GM12878 (cell line): ENCODE measurements at regions not wholly inside any gene's neighbourhood (a gene's known extent, or its start where the extent isn't known, plus 50 kb on each side); places are given as distances from the start of the nearest gene placed in this dataset.

ENCODE experiments used
- ATAC-seq: fragments of 200-7000 bp; cut with Tn5 transposase; 3 replicates; pipeline ENCODE4 v1.9.1; 2020; ENCODE audit warnings: mild to moderate bottlenecking, moderate library complexity
- BruUV-seq: library from RNA; stranded (reverse); fragments of 400-500 nt; replicated peaks from 2 replicates; lab custom pipeline; 2021; lab: Mats Ljungman, UMichigan
- CTCF ChIA-PET: fragments of 300-600 bp; sonication (Branson Sonifier 250); formaldehyde crosslinking; extraction: SDS; loops from one replicate; lab custom pipeline; 2021; ENCODE audit warnings: inconsistent platforms; lab: Yijun Ruan, JAX
- POLR2A ChIA-PET: fragments of 350-600 bp; formaldehyde crosslinking; extraction: SDS; loops from one replicate; lab custom pipeline; 2021; ENCODE audit warnings: inconsistent platforms; lab: Charles Lee
- RAD21 ChIA-PET: fragments of 300-600 bp; sonication (Branson Sonifier 250); formaldehyde crosslinking; loops from one replicate; lab custom pipeline; 2023; ENCODE audit warnings: antibody characterized with exemption; ENCODE audit not compliant: unreplicated experiment; lab: Charles Lee
- SMC1A ChIA-PET: fragments of 300-600 bp; sonication (Branson Sonifier 250); formaldehyde crosslinking; loops from one replicate; lab custom pipeline; 2023; ENCODE audit not compliant: unreplicated experiment, uncharacterized antibody; lab: Charles Lee
- DNase-seq: peaks from one replicate; pipeline ENCODE4 v3.0.0-alpha.2; 2011; ENCODE audit warnings: low read depth, low spot score
- FAIRE-seq: peaks from 3 replicates; lab custom pipeline; 2011; peaks lifted over from hg19 to GRCh38; lab: Jason Lieb, UNC
- H2AFZ ChIP-seq: 2 replicates; pipeline ENCODE4 v1.6.0; 2011; ENCODE audit warnings: low read depth, low read length, control low read depth; ENCODE audit not compliant: control insufficient read depth
- H3K27ac ChIP-seq: 2 replicates; pipeline ENCODE4 v1.5.1; 2011; ENCODE audit warnings: control low read depth; ENCODE audit not compliant: control insufficient read depth, insufficient read depth
- H3K27me3 ChIP-seq, 2 experiments: replicated peaks in 1 of 2; 2 replicates each; pipeline versions ENCODE4 v1.6.0 to v1.6.1; 2011; ENCODE audit warnings: low read length in 1 of 2; ENCODE audit not compliant: control insufficient read depth in 2 of 2, insufficient read depth in 2 of 2
- H3K36me3 ChIP-seq, 2 experiments: 2 replicates each; pipeline ENCODE4 v1.5.1; 2011; ENCODE audit warnings: low read length in 1 of 2; ENCODE audit not compliant: control insufficient read depth in 2 of 2, insufficient read depth in 2 of 2
- H3K4me1 ChIP-seq: 2 replicates; pipeline ENCODE4 v1.6.1; 2011; ENCODE audit warnings: mild to moderate bottlenecking, low read length, moderate library complexity, mixed read lengths; ENCODE audit not compliant: control insufficient read depth, insufficient read depth
- H3K4me2 ChIP-seq: 2 replicates; pipeline ENCODE4 v1.6.0; 2011; ENCODE audit warnings: control low read depth; ENCODE audit not compliant: control insufficient read depth, insufficient read depth
- H3K4me3 ChIP-seq: fragments of 200-600 bp; sonication (generic); 2 replicates; pipeline ENCODE4 v1.5.1; 2016
- H3K79me2 ChIP-seq: 2 replicates; pipeline ENCODE4 v1.6.0; 2011; ENCODE audit warnings: low read length; ENCODE audit not compliant: control insufficient read depth, insufficient read depth
- H3K9ac ChIP-seq: 2 replicates; pipeline ENCODE4 v1.8.0; 2011; ENCODE audit warnings: low read length, control low read depth, mixed read lengths; ENCODE audit not compliant: control insufficient read depth, insufficient read depth
- H3K9me3 ChIP-seq: replicated peaks from 3 replicates; pipeline ENCODE4 v1.5.1; 2011; ENCODE audit warnings: mild to moderate bottlenecking, low read length; ENCODE audit not compliant: control insufficient read depth, insufficient read depth
- H4K20me1 ChIP-seq: 2 replicates; pipeline ENCODE4 v1.6.0; 2011; ENCODE audit not compliant: control insufficient read depth, insufficient read depth
- CBFB ChIP-seq: IDR thresholded peaks from 2 replicates; pipeline ENCODE4 v1.6.1; 2016; ENCODE audit warnings: antibody characterized with exemption, low read depth
- ETV6 ChIP-seq, 2 experiments: fragments of 450-650 bp in 1 of 2; IDR thresholded peaks in 1 of 2; conservative IDR thresholded peaks in 1 of 2; 2 replicates each; pipeline ENCODE4 v1.6.1; 2014; ENCODE audit warnings: antibody characterized with exemption in 1 of 2, borderline replicate concordance in 1 of 2, low read depth in 1 of 2, mild to moderate bottlenecking in 1 of 2, moderate library complexity in 1 of 2
- EZH2 ChIP-seq: IDR thresholded peaks from 2 replicates; pipeline ENCODE4 v1.6.1; 2012; ENCODE audit warnings: low read depth, mild to moderate bottlenecking, control low read depth, inconsistent platforms, low read length, borderline replicate concordance; ENCODE audit not compliant: control insufficient read depth
- HDGF ChIP-seq: fragments of 450-650 bp; IDR thresholded peaks from 2 replicates; pipeline ENCODE4 v1.6.1; 2016; ENCODE audit warnings: antibody characterized with exemption
- JUNB ChIP-seq: IDR thresholded peaks from 2 replicates; pipeline ENCODE4 v1.6.1; 2016; ENCODE audit warnings: antibody characterized with exemption, mild to moderate bottlenecking
- JUND ChIP-seq: IDR thresholded peaks from 2 replicates; pipeline ENCODE4 v1.6.1; 2012; ENCODE audit warnings: low read depth, mild to moderate bottlenecking, low read length, improper control_type of control experiment, moderate library complexity
- MYB ChIP-seq: fragments of 150-350 bp; IDR thresholded peaks from 2 replicates; pipeline ENCODE4 v1.6.1; 2014; ENCODE audit warnings: mild to moderate bottlenecking, low read depth, low read length, borderline replicate concordance
- NFYA ChIP-seq: IDR thresholded peaks from 2 replicates; pipeline ENCODE4 v1.6.1; 2011; ENCODE audit warnings: low read depth, mild to moderate bottlenecking, low read length, improper control_type of control experiment, borderline replicate concordance
- NR2F1 ChIP-seq: fragments of 450-650 bp; conservative IDR thresholded peaks from 2 replicates; pipeline ENCODE4 v1.6.1; 2017; ENCODE audit warnings: mild to moderate bottlenecking
- PAX8 ChIP-seq: fragments of 450-650 bp; IDR thresholded peaks from 2 replicates; pipeline ENCODE4 v1.6.1; 2017; ENCODE audit warnings: mild to moderate bottlenecking, moderate library complexity
- POU2F2 ChIP-seq: IDR thresholded peaks from 3 replicates; pipeline ENCODE4 v1.6.1; 2011; ENCODE audit warnings: low read depth, mild to moderate bottlenecking, low read length, borderline replicate concordance
- SMC3 ChIP-seq: IDR thresholded peaks from 2 replicates; pipeline ENCODE4 v1.6.1; 2011; ENCODE audit warnings: low read length, improper control_type of control experiment, borderline replicate concordance
- SREBF2 ChIP-seq: IDR thresholded peaks from 2 replicates; pipeline ENCODE4 v1.6.1; 2012; ENCODE audit warnings: mild to moderate bottlenecking, low read length
- WGBS: methylation state at CpG from one replicate; pipeline ENCODE4 v1.1.6; 2016; ENCODE audit warnings: low lambda C conversion rate; ENCODE audit not compliant: insufficient replicate concordance, insufficient coverage; ENCODE audit errors: missing lambda C conversion rate; 5-methylcytosine and 5-hydroxymethylcytosine counted together
- in situ Hi-C: fragments of 300-500 bp; cut with MboI; formaldehyde crosslinking; loops from 9 replicates; pipeline ENCODE4 v1.14.3; 2018; ENCODE audit warnings: mixed read lengths
- intact Hi-C: fragments of 100-400 bp; cut with micrococcal nuclease; formaldehyde crosslinking; loops from one replicate; pipeline ENCODE4 v1.14.2; 2022; ENCODE audit not compliant: unreplicated experiment
- TF ChIP-seq, protein P1 (sequence below): IDR thresholded peaks from 2 replicates; pipeline ENCODE4 v1.6.1; 2011; ENCODE audit warnings: low read depth, low read length, improper control_type of control experiment, borderline replicate concordance
- TF ChIP-seq, protein P2 (sequence below), 3 experiments: IDR thresholded peaks in 2 of 3; conservative IDR thresholded peaks in 1 of 3; 2 replicates each; pipeline ENCODE4 v1.5.1; 2011; ENCODE audit warnings: low read depth in 3 of 3, low read length in 3 of 3, mild to moderate bottlenecking in 3 of 3, control low read depth in 2 of 3, moderate library complexity in 2 of 3, inconsistent platforms in 1 of 3, mixed read lengths in 1 of 3; ENCODE audit not compliant: control insufficient read depth in 2 of 3, insufficient read depth in 1 of 3; ENCODE audit errors: extremely low read depth in 1 of 3

DNA sequence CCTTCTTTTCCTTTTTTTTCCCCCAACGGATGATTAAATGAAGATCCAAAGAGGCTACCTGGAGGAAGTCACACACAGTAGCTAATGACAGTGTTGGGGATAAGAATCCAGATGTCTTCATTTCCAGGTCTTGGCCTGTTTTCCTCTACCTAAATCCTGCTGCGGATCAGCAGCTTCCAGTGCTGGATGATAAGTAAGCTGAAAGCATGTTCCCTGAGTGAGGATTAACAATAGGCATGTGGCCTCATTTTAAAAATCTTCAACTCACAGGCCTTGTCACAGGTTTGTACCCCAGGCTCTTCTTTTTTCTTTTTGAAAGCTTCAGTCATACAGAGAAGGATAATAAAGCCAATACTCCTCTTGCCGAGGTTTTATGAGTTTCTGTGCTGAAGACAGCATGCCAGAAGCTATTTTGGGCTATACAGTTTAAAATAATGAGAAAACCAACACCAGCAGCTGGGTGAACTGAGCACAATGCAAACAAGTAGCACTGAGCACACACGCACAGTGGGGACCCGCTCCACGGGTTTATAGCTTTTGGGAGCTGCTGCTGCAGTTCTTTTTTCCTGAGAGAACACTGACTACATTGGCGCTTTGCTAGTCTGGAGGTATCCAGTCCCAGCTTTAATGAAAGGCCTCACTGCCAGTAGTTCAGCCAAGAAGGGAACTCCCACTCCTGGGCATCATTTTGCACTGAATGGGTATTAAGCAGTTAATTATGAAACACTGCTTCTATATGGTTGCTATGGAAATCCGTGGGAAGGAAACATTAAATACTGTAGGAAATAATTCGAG lies 184.2 kb upstream of the CTSO start:
- RAD21 ChIA-PET = no interaction called here
- H3K27me3 ChIP-seq = no peaks in the 10 kb centered on the region
- no peak for DNase-seq
- no peak overlapping the region for H3K27ac ChIP-seq
- no peaks in the 10 kb centered on the region for H3K36me3 ChIP-seq
- in situ Hi-C loops = no loop called here
- no peak overlapping the region for H2AFZ ChIP-seq
- POLR2A ChIA-PET = no interaction called here
- TF ChIP-seq PAX8 = no peak
- TF ChIP-seq, protein P1, sequence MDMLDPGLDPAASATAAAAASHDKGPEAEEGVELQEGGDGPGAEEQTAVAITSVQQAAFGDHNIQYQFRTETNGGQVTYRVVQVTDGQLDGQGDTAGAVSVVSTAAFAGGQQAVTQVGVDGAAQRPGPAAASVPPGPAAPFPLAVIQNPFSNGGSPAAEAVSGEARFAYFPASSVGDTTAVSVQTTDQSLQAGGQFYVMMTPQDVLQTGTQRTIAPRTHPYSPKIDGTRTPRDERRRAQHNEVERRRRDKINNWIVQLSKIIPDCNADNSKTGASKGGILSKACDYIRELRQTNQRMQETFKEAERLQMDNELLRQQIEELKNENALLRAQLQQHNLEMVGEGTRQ = no peak
- no peak for TF ChIP-seq ETV6 (conservative IDR thresholded peaks at IDR 0.05 in 1 of 2, IDR thresholded peaks at IDR 0.05 in 1 of 2; ENCODE audit: borderline replicate concordance in 1 of 2, low read depth in 1 of 2)
- TF ChIP-seq NFYA = no peak
- no peak for TF ChIP-seq MYB
- TF ChIP-seq NR2F1 = no peak
- TF ChIP-seq SMC3 = no peak
- no peak for TF ChIP-seq HDGF
- no peak for TF ChIP-seq EZH2
- TF ChIP-seq, protein P2, sequence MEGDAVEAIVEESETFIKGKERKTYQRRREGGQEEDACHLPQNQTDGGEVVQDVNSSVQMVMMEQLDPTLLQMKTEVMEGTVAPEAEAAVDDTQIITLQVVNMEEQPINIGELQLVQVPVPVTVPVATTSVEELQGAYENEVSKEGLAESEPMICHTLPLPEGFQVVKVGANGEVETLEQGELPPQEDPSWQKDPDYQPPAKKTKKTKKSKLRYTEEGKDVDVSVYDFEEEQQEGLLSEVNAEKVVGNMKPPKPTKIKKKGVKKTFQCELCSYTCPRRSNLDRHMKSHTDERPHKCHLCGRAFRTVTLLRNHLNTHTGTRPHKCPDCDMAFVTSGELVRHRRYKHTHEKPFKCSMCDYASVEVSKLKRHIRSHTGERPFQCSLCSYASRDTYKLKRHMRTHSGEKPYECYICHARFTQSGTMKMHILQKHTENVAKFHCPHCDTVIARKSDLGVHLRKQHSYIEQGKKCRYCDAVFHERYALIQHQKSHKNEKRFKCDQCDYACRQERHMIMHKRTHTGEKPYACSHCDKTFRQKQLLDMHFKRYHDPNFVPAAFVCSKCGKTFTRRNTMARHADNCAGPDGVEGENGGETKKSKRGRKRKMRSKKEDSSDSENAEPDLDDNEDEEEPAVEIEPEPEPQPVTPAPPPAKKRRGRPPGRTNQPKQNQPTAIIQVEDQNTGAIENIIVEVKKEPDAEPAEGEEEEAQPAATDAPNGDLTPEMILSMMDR (IDR thresholded peaks at IDR 0.05 in 2 of 3, conservative IDR thresholded peaks at IDR 0.05 in 1 of 3; ENCODE audit: control insufficient read depth in 2 of 3, extremely low read depth in 1 of 3, insufficient read depth in 1 of 3, low read depth in 3 of 3, low read length in 3 of 3) = no peak
- TF ChIP-seq SREBF2 = no peak
- TF ChIP-seq JUNB = no peak
- no peak for TF ChIP-seq JUND
- no peak for TF ChIP-seq CBFB
- TF ChIP-seq POU2F2 = no peak
- TF ChIP-seq, all 136 proteins: peak for 0
- Histone ChIP-seq H3K4me3 (no peak overlapping the region), H3K79me2 (no peaks in the 10 kb centered on the region), H3K9ac (no peak overlapping the region), H3K4me1 (no peaks in the 10 kb centered on the region), H4K20me1 (no peaks in the 10 kb centered on the region), H3K4me2 (no peak overlapping the region), H3K9me3 (no peaks in the 10 kb centered on the region)
- FAIRE-seq (no peak), ATAC-seq (no peak)
- no TSS peak for BruUV-seq
- intact Hi-C loops = no loop called here
- SMC1A ChIA-PET = interaction anchor here (0.9 kb wide), 1 partner anchor 20 kb away, joined by 4 read pairs; no protein-coding TSS in a partner anchor
- CTCF ChIA-PET = interaction anchor here (0.7 kb wide), 1 partner anchor 16 kb away, joined by 3 read pairs; no protein-coding TSS in a partner anchor
- 15% methylated on average over 9 of the region's 9 CpGs for WGBS
